NCI-H748 (cell line): ENCODE measurements at regions not wholly inside any gene's neighbourhood (a gene's known extent, or its start where the extent isn't known, plus 50 kb on each side); places are given as distances from the start of the nearest gene placed in this dataset.
"Not testable (repeated sequence)": the region's sequence is repeated elsewhere in the genome, so short reads cannot be mapped to it uniquely, and the experiment has no call there.

ENCODE experiments used
- DNase-seq: peaks from one replicate; lab custom pipeline; 2025; ENCODE audit not compliant: unreplicated experiment; lab: John Stamatoyannopoulos, UW

- DNase-seq, result no peak
Measured at GRCh38 chr7:33778195-33778594, 127.1 kb upstream of the BMPER start.

GRCh38 chr7:33779216-33779615 lies 126.1 kb upstream of the BMPER start:
- no peak for DNase-seq

- DNase-seq, result no peak
Measured at GRCh38 chr7:33781167-33781566, 124.2 kb upstream of the BMPER start.

- DNase-seq, result no peak
Measured at GRCh38 chr7:33781796-33782195, 123.5 kb upstream of the BMPER start.

- no peak for DNase-seq
Measured at GRCh38 chr7:33784000-33784399, 121.3 kb upstream of the BMPER start.

GRCh38 chr7:33788531-33788930 lies 116.8 kb upstream of the BMPER start:
- no peak for DNase-seq

- no peak for DNase-seq
Measured at GRCh38 chr7:33789871-33790630, 115.3 kb upstream of the BMPER start.

- DNase-seq, result no peak
Measured at GRCh38 chr7:33790746-33791145, 114.6 kb upstream of the BMPER start.

- DNase-seq, result no peak
Measured at GRCh38 chr7:33792041-33792440, 113.3 kb upstream of the BMPER start.

GRCh38 chr7:33792547-33793105 lies 112.7 kb upstream of the BMPER start:
- peak; percentile 50 for DNase-seq

- DNase-seq, result no peak
Measured at GRCh38 chr7:33793616-33794015, 111.7 kb upstream of the BMPER start.

GRCh38 chr7:33794419-33794818 lies 110.9 kb upstream of the BMPER start:
- DNase-seq, result no peak

- no peak for DNase-seq
Measured at GRCh38 chr7:33794959-33795358, 110.4 kb upstream of the BMPER start.

- no peak for DNase-seq
Measured at GRCh38 chr7:33796538-33796937, 108.8 kb upstream of the BMPER start.

GRCh38 chr7:33797512-33797911 lies 107.8 kb upstream of the BMPER start:
- DNase-seq, result not testable (repeated sequence)

GRCh38 chr7:33798686-33799325 lies 106.5 kb upstream of the BMPER start:
- no peak for DNase-seq

GRCh38 chr7:33799766-33800165 lies 105.6 kb upstream of the BMPER start:
- DNase-seq, result no peak

- DNase-seq, result no peak
Measured at GRCh38 chr7:33802600-33802999, 102.7 kb upstream of the BMPER start.

GRCh38 chr7:33804140-33804660 lies 101.1 kb upstream of the BMPER start:
- no peak for DNase-seq

- DNase-seq, result no peak
Measured at GRCh38 chr7:33805630-33806233, 99.6 kb upstream of the BMPER start.

GRCh38 chr7:33806298-33807154 lies 98.8 kb upstream of the BMPER start:
- DNase-seq, result no peak
